ENCODE measurements at regions not wholly inside any gene's neighbourhood (a gene's known extent, or its start where the extent isn't known, plus 50 kb on each side); places are given as distances from the start of the nearest gene placed in this dataset.

- Mint-ChIP-seq H3K27me3 (ENCODE audit: unreplicated experiment) (no peaks in the 10 kb centered on the region), H3K27ac (ENCODE audit: unreplicated experiment) (no peak overlapping the region), H3K36me3 (ENCODE audit: insufficient read depth, unreplicated experiment) (no peaks in the 10 kb centered on the region), H3K9me3 (ENCODE audit: low read depth, unreplicated experiment) (peaks cover 4% of the 10 kb centered on the region), H3K4me1 (ENCODE audit: low read depth, unreplicated experiment) (peaks cover 9% of the 10 kb centered on the region), H3K4me3 (ENCODE audit: low read depth, unreplicated experiment) (no peak overlapping the region)
- TF ChIP-seq CTCF (IDR thresholded peaks at IDR 0.05; ENCODE audit: unreplicated experiment), result no peak
- no TSS peak for BruUV-seq (replicated peaks)
- DNase-seq, result no peak
- CTCF ChIA-PET, result no interaction called here
- intact Hi-C loops (cut with micrococcal nuclease; ENCODE audit: unreplicated experiment), result no loop called here
Measured at GRCh38 chrX:27890611-27891010, 82.8 kb downstream of the MAGEB10 start.

- intact Hi-C loops (cut with micrococcal nuclease; ENCODE audit: unreplicated experiment), result no loop called here
- no TSS peak for BruUV-seq (replicated peaks)
- Mint-ChIP-seq H3K9me3 (ENCODE audit: low read depth, unreplicated experiment) (peaks cover 4% of the 10 kb centered on the region), H3K36me3 (ENCODE audit: insufficient read depth, unreplicated experiment) (no peaks in the 10 kb centered on the region), H3K27me3 (ENCODE audit: unreplicated experiment) (no peaks in the 10 kb centered on the region), H3K27ac (ENCODE audit: unreplicated experiment) (no peak overlapping the region), H3K4me1 (ENCODE audit: low read depth, unreplicated experiment) (peaks cover 9% of the 10 kb centered on the region), H3K4me3 (ENCODE audit: low read depth, unreplicated experiment) (no peak overlapping the region)
- no peak for TF ChIP-seq CTCF (IDR thresholded peaks at IDR 0.05; ENCODE audit: unreplicated experiment)
- CTCF ChIA-PET, result no interaction called here
- no peak for DNase-seq
Measured at GRCh38 chrX:27889878-27890277, 82.1 kb downstream of the MAGEB10 start.

GRCh38 chrX:27884654-27885053 is 76.9 kb downstream of the MAGEB10 start:
- H3K36me3 Mint-ChIP-seq (ENCODE audit: insufficient read depth, unreplicated experiment), result no peaks in the 10 kb centered on the region
- CTCF ChIA-PET, result no interaction called here
- no peak overlapping the region for H3K4me3 Mint-ChIP-seq (ENCODE audit: low read depth, unreplicated experiment)
- TF ChIP-seq CTCF (IDR thresholded peaks at IDR 0.05; ENCODE audit: unreplicated experiment), result no peak
- no peaks in the 10 kb centered on the region for H3K9me3 Mint-ChIP-seq (ENCODE audit: low read depth, unreplicated experiment)
- no peaks in the 10 kb centered on the region for H3K4me1 Mint-ChIP-seq (ENCODE audit: low read depth, unreplicated experiment)
- no TSS peak for BruUV-seq (replicated peaks)
- no peak overlapping the region for H3K27ac Mint-ChIP-seq (ENCODE audit: unreplicated experiment)
- H3K27me3 Mint-ChIP-seq (ENCODE audit: unreplicated experiment), result no peaks in the 10 kb centered on the region
- no peak for DNase-seq
- intact Hi-C loops (cut with micrococcal nuclease; ENCODE audit: unreplicated experiment), result no loop called here

- H3K27me3 Mint-ChIP-seq (ENCODE audit: unreplicated experiment), result no peaks in the 10 kb centered on the region
- BruUV-seq (replicated peaks), result no TSS peak
- no peak for DNase-seq
- no peak for TF ChIP-seq CTCF (IDR thresholded peaks at IDR 0.05; ENCODE audit: unreplicated experiment)
- no peak overlapping the region for H3K27ac Mint-ChIP-seq (ENCODE audit: unreplicated experiment)
- CTCF ChIA-PET, result no interaction called here
- H3K4me1 Mint-ChIP-seq (ENCODE audit: low read depth, unreplicated experiment), result no peaks in the 10 kb centered on the region
- no peak overlapping the region for H3K4me3 Mint-ChIP-seq (ENCODE audit: low read depth, unreplicated experiment)
- intact Hi-C loops (cut with micrococcal nuclease; ENCODE audit: unreplicated experiment), result no loop called here
- no peaks in the 10 kb centered on the region for H3K36me3 Mint-ChIP-seq (ENCODE audit: insufficient read depth, unreplicated experiment)
- no peaks in the 10 kb centered on the region for H3K9me3 Mint-ChIP-seq (ENCODE audit: low read depth, unreplicated experiment)
Measured at GRCh38 chrX:27883468-27884092, 75.8 kb downstream of the MAGEB10 start.
